GM21723 (cell line): ENCODE measurements at regions not wholly inside any gene's neighbourhood (a gene's known extent, or its start where the extent isn't known, plus 50 kb on each side); places are given as distances from the start of the nearest gene placed in this dataset.
"Not testable (repeated sequence)": the region's sequence is repeated elsewhere in the genome, so short reads cannot be mapped to it uniquely, and the experiment has no call there.

Experiments used
- ATAC-seq: cut with Tn5 transposase; IDR thresholded peaks from one replicate; pipeline ENCODE4 v1.9.1; 2021; ENCODE audit warnings: mild to moderate bottlenecking, moderate library complexity; ENCODE audit not compliant: unreplicated experiment

DNA sequence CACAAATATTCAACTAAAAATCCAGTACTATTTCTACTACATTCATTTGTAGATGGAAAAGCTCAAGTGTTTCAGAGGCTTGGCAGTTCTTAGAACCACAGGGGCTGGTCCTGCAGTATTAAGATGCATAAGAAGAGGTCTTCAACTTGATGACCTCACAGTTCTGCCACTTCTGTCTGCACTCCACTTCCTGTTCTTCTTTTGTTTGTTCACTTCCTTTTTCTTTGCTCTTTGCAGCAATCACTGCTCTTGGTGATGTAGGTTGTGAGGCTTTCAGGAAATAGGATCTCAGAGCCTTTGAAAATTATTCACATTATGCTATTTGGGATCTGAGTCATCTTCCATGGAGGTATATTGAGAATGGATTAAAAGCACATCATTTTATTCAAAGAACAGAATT is 602.0 kb upstream of the CPEB2 start:
- no peak for ATAC-seq

DNA sequence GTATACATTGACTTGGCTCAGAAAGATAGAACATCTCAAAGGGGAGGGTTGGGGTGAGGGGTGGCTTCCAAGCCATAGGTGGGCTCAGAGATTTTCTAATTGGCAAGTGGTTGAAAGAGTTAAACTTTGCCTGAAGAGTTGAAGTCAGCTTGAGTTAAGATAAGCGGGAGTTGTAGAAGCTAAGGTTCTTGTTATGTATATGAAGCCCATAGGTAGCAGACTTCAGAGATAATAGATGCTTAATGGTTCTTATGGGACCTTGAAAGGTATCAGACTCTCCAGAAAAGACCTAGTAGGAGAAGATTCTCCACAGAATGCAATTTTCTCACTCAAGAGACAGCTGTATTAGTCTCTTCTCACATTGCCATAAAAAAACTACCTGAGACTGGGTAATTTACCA is 599.1 kb upstream of the CPEB2 start:
- no peak for ATAC-seq

DNA sequence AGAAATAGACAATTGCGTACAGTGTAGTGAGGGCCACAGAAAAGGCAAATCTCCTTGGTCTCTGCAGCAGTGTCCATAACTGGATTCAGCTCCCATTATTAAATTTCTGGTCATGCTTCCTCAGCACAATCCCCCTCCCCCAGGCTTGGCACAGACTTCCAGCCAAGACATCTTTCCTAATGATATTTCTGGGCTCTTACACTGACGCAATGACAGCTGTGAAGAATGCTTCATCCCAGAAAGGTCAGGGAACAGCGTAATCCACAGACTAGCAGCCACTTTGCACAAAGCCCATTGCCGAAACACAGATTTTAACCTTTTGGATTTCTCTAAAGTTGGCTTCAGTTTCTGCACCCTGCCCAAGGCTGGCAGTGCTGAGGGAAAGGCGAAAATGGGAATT is 597.6 kb upstream of the CPEB2 start:
- no peak for ATAC-seq

DNA sequence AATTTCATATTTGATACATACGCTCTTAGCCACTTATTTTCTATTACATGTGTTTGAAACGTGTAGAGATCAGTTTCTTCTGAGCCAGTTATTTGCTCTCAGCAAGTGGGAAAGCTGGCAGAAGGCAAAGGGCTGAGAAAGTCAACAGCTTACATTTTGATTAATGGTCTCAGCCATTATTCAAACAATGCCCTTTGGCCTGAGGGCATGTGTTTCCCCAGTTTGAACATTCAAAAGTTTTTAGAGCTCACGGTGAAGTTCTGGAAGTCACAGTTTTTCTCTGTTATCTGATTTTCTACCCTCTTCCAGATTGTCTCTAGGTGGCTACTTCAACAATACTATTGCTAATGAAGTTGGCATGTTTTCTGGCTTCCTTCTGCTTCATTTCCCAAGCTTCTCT is 591.8 kb upstream of the CPEB2 start:
- no peak for ATAC-seq

DNA sequence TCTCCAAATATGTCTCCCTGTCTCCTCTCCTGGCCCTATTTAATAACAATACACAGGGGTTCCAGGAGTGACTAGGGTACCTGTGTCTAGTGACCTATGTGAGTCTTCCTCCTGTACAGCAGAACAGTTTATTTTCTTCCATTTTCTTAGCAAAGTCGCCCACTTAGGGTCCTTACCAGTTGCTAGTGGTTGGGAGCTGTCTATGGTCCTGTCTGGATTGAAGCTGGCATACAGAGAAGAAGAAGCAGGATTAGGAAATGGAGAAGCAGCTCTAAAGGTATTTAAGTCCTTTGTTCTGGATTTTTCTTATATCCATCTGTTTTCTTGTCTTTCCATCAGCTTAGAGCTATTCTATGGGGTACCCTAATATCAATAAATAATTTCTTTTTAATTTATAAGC is 587.1 kb upstream of the CPEB2 start:
- ATAC-seq: no peak

DNA sequence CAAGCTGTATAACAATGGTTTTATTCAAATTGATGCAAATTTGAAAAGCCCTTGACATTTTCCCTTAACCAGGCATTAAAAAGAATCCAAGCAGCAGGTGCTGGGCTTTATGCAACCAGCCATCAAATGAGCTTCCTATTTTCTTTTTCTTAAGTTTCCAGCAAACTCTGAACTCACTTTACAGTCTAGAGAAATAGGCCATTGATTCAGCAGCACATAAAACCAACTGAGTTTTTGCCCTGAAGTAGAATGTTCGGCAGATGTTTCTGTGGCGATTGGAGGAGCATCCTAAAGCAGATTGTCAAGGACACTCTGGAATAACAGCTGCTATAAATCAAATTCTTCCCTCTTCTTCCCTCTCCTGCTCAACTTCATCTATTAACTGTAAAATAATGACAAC is 582.8 kb upstream of the CPEB2 start:
- ATAC-seq: no peak

DNA sequence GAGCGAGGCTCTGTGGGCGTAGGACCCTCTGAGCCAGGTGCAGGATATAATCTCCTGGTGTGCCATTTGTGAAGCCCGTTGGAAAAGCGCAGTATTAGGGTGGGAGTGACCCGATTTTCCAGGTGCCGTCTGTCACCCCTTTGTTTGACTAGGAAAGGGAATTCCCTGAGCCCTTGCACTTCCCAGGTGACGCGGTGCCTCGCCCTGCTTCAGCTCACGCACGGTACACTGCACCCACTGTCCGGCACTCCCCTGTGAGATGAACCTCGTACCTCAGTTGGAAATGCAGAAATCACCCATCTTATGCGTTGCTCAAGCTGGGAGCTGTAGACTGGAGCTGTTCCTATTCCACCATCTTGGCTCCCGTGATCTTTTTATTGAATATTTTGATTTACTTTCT is 576.0 kb upstream of the CPEB2 start:
- not testable (repeated sequence) for ATAC-seq

DNA sequence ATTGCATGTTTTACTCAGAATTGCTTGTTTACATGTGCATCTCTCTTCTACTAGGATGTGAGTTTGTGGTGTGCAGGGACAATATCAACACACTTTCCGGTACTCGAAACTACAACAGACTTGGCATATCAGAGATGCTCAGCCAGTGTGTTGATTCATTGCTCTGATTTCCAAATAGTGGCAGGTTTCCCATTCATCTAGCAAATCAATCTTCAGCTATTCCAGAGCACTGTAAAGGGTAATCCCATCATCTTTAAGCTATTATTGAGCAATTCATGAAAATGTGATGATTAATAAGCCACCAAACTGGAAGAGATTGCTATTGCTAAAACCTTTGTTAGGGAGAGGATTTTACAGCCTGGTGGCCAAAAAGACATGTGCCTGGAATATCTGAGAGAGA is 574.2 kb upstream of the CPEB2 start:
- ATAC-seq: no peak

DNA sequence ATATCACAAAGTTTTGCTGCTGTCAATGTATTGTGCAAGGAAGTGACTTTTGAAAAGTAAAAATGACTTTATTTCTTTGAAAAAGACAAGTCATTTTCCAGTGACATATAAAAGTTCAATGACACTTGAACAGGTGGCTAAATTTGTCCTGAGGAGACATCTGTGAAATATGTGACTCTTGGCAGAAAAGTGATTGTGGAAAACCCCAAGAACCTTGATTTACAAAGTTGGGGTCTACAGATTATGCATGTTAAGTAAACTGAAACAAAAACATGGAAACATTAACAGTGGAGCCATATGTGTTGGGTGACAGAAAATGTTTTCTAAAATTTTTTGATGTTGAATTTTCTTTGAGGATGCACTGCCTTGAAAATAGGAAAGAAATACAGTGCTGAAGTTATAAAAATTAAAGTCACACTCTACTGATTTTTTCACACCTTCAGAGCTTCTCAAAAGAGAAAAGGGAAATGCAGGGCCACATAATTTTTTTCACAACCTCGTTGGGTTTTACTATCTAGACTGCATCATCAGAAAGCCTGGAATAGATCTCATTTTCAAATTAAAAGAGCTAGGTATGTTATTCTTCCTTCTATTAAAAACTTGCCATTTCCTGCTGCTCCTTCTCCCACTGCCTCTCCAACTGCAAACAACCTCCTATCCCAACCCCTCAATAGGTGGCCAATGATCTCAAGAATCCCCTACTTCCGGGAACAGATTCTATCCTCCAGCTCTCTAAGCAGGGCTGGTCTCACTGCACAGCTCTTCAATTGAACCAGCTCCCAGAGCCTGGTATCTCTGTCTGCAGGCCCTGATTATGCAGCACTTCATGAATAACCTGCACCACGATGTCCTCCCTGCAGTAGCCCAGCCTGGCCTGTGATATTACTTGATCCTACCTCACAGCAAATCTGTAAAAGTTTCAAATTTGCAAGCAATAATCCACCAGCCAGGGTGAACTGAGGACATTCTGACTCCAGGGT is 570.8 kb upstream of the CPEB2 start:
- ATAC-seq: no peak

DNA sequence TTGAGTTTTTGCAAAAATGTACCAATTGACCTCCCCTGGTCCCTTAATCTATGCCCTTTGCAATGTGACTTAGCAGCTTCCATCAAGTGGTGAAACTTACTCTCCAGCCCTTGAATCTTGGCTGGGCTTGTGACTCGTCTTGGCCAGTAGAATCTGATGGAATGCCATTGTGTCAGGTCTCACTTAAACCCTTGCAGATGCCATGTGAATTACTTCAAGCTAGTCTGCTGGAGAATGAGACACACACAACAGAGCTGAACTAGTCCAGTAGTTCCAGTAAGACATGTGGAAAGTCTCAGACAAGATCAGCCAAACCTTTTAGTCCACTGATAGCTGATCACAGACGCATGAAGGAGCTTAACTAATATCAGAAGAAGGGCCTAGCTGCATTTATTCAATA is 567.8 kb upstream of the CPEB2 start:
- no peak for ATAC-seq

DNA sequence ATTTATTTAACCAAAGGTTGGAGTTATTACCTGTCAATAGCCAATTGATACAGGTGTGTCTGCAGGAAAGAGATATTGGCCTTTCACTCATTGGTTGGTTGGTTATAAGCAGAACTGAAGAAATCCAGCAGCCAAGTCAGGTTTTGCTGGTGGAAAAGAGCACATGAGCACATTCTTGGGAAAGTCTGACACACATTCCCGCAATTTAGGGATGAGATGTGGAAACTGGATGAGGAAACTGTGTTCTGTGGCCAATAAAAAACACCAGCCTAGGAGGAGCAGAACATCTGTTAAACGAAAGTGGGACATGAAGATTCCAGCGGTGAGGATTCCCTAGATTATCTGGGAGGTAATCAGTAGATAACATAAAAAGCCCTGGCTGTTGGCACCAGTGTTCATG is 567.4 kb upstream of the CPEB2 start:
- ATAC-seq: no peak

DNA sequence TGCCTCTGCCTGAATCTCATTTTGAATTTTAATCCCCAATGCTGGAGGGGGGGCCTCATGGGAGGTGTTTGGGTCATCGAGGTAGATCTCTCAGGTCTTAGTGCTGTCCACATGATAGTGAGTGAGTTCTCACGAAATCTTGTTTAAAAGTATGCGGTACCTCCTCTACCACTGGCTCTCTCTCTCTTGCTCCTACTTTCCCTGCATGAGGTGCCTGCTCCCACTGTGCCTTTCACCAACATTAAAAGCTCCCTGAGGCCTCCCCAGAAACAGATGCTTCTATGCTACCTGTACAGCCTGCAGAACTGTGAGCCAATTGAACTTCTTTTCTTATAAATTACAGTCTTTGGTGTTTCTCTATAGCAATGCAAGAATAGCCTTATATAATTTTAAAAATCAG is 560.7 kb upstream of the CPEB2 start:
- no peak for ATAC-seq

DNA sequence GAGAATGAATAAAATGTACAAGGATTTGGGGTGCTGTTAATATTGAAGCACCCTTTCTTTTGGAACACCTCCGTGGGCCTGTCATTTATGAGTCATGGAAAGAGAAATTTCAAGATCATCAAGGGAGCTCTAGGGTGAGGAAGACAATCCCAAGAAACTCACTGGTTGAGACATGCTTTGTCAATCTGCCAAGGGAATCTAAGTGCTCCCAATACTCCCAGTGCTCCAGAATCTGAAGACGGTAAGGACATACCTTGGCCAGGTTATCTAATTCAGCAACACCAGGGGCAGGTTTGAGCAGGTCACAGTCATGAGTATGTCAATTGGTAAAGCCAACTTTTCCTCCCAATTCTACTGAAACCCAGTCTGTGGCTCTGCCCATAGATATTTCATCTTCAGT is 556.4 kb upstream of the CPEB2 start:
- ATAC-seq: no peak

DNA sequence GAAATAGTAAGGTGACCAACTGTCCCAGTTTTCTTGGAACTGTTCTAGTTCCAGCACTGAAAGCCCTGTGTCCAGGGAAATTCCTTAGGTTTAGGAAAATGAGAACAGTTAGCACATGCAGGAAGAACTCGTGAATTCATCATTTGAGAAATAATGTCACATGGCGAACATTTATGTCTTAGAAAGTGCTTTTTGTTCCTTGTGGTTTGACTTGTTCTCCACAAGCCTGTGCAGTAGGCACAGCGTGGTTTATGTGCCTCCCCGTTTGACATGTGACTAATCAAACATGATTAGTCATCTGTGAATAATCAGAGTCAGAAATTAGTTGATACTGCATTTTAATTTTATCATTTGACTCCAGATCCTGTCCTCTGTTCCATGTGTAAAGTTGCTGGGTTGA is 556.0 kb upstream of the CPEB2 start:
- ATAC-seq: no peak

DNA sequence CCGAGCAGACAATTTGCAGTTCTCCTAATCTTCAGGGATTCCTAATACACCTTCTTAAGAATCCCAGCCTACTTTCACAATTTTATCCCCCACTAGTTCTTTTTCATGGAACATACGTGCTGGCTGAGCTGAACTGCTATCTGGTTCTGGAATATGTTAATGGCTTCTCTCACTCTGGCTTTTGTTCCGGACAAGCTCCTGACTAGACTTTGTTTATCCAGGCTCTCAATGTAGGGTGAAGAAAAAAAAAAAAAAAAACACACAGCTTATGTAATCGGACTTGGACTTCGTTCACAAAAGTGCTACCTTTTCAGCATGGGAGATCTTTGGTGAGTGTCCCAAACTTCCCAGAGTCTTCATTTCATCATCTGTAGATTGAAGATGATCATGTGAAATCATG is 555.4 kb upstream of the CPEB2 start:
- no peak for ATAC-seq

DNA sequence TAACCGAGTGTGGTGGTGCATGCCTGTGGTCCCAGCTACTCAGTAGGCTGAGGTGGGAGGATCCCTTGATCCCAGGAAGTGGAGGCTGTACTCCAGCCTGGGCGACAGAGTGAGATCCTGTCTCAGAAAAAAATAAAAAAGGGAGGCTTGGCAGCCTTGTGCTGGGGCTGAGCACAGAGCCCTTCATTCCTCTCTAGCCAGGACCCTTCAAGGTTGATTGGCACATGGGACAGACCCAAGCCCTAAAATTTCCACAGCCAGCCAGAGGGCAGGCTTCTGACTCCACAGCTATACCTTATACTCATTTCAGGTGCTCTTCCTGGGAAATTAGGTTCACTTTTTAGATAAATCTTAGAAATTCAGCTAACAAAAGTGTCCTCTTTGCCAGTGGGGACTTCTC is 553.0 kb upstream of the CPEB2 start:
- no peak for ATAC-seq

DNA sequence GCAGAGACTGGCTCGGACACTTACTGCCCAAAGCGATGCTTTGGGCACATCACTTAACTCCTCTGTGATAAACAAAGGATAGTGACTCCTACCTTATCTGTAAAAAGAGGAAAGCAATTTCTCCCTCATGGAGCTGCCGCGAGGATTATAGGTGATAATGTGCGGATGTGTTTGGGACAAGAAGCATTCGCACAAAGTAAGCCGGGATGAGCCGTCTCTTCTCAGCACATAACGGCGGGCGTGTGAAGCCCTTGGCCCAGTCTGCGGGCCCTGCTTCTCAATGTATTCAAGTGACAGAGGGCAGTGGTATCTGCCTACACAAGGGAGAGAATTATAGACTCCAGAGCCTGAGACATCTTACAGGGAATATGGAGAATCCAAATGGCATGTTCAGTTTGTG is 550.3 kb upstream of the CPEB2 start:
- ATAC-seq: no peak

DNA sequence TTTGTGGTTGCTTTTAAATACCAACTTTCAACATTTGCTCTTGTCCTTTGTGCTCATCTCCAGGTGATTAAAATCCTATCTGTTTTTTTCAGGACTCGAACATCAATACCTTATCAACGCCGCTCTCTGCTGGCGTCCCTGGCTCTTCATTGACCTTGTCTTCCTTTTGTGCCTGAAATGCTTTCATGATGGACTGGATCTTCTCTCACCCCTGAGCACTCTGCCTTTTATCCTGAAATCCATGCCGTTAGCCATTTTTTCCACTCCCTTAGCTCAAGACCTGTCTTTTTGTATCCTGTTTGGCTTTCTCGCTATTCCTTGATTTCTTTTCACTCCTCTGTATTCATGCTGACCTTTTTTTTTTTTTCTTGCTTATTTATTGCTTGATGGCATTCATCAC is 549.5 kb upstream of the CPEB2 start:
- ATAC-seq: no peak

DNA sequence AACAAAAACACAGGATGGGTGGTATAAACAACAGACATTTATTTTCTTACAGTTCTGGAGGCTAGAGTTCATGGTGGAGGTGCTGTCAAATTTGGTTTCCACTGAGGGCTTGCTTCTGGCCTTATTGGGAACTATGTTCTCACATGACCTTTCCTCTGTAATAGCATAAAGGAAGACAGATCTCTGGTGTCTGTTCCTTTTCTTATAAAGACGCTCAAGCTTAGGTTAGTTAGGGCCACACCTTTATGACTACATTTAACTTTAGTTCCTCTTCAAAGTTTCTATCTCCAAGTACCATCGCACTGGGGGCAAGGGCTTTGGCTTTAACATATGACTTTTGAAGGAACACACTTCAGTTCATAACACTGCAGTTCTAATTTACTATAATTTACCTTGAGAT is 543.8 kb upstream of the CPEB2 start:
- no peak for ATAC-seq

DNA sequence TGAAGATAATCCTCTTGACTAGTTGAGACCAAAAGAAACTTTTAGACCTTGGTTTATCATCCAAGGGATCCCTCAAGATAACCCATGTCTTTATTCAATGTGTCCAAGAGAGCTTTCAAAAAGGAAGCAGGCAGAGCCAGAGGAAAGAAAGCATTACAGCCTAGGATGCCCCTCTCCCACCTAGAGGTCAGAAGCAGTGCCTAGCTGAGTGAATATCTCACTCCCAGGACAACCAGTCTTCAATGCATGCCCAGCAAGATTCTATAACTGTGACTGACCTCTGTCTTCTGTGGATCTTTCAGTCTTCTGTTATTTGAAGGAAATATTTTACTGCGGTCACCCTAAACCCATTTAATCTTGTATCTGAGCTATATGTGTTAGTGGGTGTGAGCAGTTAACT is 537.2 kb upstream of the CPEB2 start:
- ATAC-seq: no peak

DNA sequence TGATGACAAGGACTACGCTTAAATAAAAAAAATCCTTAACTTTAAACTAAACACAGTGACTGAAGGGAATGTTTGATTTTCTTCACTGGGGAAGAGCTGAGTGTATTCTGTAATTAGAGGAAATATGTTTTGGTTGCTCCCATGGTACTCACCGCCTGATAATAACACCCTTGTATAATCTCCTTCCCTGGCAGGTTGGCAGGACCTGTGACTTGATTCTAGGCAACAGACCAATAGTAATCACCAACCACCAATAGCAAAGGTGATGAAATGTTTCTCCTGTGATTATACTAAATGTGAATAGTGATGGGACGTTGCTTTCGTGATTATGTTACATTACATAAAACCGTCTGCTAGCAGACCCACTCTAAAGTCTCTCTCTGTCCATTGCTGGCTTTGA is 536.8 kb upstream of the CPEB2 start:
- no peak for ATAC-seq

DNA sequence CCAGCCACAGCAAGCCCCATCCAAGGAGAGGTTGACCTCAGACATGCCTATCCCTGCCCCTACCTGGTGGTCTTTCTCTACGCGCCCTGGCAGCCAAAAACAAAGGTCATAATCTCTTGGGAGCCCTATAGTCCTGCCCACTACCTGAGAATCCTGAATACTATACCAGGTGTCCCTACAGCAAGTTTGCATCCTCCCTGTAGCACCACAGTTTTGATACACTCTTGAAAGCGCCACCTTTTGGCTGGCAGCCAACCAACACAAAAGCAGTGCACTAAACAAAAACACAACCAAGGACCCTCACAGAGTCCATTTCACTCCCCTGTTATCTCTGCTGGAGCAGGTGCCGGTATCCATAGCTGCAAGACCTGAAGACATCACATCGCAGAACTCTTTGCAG is 523.8 kb upstream of the CPEB2 start:
- ATAC-seq: no peak

DNA sequence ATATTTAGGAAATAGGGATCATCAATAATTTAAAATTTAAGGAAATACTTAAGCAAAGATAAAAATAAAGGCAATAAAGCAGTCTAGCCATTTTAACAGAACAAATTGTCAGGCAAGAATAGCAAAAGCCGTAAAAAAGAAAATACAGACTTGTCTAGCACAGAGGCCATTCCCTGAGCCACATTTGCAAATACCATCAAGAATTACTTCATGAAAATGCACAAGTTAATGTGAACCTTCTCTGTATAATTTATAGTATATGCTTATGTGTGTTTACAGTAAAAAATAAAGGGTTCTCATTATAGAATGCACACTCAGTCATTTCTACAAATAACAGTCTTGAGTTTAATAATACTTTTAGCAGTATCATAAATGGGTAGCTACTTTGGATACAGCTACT is 505.9 kb upstream of the CPEB2 start:
- ATAC-seq: no peak
